ENCODE measurements at regions not wholly inside any gene's neighbourhood (a gene's known extent, or its start where the extent isn't known, plus 50 kb on each side); places are given as distances from the start of the nearest gene placed in this dataset.

DNA sequence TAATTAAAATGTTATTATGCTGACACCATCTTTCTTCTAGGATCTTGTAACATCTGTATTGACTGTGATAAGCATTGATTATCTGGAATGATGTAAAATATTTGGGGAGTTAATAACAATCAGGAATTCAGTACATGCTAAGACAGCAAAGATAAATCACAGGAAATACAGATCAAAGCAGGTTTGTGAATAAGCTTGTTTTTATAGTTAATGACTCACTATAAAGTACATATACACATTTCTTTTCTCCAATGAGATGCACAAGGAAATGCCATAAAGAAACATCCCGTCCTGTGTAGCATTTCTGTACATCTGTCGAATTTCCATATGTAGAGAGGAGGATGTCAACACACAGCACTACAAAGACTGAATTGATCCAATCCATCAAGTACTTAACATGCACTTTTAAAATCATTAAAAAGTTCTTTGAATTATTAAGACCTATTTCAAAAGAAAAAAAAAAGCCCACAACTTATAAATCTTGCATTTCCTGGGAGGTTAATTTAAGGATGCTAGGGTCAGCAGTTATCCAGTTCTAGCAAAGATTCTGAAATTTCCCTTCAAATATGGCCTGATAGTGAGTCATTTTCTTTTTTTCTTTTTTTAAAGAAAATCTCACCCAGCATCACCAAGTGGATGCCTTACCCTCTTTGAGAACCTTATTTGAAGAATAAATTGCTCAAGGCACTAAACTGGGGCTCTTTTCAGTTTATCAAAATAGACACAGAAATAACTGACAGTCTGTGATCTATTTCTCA lies 243.2 kb upstream of the NR5A2 start:
- BruUV-seq (replicated peaks) = no TSS peak
- H3K36me3 ChIP-seq (ENCODE audit: control insufficient read depth in 2 of 2, insufficient read depth in 2 of 2, low read length in 1 of 2) = no peaks in the 10 kb centered on the region
- H3K79me2 ChIP-seq (ENCODE audit: control insufficient read depth, insufficient read depth, low read length) = no peaks in the 10 kb centered on the region
- no peak overlapping the region for H2AFZ ChIP-seq (ENCODE audit: control insufficient read depth, low read depth, low read length)
- no peaks in the 10 kb centered on the region for H3K9me3 ChIP-seq (replicated peaks; ENCODE audit: control insufficient read depth, insufficient read depth, low read length)
- no peaks in the 10 kb centered on the region for H3K27me3 ChIP-seq (replicated peaks in 1 of 2; ENCODE audit: control insufficient read depth in 2 of 2, insufficient read depth in 2 of 2, low read length in 1 of 2)
- TF ChIP-seq NFIC (IDR thresholded peaks at IDR 0.05; ENCODE audit: low read depth, low read length) (no peak), TCF7 (IDR thresholded peaks at IDR 0.05; ENCODE audit: borderline replicate concordance) (no peak), JUNB (IDR thresholded peaks at IDR 0.05) (no peak), ESRRA (IDR thresholded peaks at IDR 0.05; ENCODE audit: low read length) (no peak), SP1 (IDR thresholded peaks at IDR 0.05; ENCODE audit: low read depth, low read length) (no peak), BRCA1 (IDR thresholded peaks at IDR 0.05; ENCODE audit: low read depth, low read length) (no peak), NR2C1 (IDR thresholded peaks at IDR 0.05) (no peak)
- TF ChIP-seq, protein P1, sequence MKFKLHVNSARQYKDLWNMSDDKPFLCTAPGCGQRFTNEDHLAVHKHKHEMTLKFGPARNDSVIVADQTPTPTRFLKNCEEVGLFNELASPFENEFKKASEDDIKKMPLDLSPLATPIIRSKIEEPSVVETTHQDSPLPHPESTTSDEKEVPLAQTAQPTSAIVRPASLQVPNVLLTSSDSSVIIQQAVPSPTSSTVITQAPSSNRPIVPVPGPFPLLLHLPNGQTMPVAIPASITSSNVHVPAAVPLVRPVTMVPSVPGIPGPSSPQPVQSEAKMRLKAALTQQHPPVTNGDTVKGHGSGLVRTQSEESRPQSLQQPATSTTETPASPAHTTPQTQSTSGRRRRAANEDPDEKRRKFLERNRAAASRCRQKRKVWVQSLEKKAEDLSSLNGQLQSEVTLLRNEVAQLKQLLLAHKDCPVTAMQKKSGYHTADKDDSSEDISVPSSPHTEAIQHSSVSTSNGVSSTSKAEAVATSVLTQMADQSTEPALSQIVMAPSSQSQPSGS (IDR thresholded peaks at IDR 0.05; ENCODE audit: low read length) = no peak
- TF ChIP-seq, protein P2, sequence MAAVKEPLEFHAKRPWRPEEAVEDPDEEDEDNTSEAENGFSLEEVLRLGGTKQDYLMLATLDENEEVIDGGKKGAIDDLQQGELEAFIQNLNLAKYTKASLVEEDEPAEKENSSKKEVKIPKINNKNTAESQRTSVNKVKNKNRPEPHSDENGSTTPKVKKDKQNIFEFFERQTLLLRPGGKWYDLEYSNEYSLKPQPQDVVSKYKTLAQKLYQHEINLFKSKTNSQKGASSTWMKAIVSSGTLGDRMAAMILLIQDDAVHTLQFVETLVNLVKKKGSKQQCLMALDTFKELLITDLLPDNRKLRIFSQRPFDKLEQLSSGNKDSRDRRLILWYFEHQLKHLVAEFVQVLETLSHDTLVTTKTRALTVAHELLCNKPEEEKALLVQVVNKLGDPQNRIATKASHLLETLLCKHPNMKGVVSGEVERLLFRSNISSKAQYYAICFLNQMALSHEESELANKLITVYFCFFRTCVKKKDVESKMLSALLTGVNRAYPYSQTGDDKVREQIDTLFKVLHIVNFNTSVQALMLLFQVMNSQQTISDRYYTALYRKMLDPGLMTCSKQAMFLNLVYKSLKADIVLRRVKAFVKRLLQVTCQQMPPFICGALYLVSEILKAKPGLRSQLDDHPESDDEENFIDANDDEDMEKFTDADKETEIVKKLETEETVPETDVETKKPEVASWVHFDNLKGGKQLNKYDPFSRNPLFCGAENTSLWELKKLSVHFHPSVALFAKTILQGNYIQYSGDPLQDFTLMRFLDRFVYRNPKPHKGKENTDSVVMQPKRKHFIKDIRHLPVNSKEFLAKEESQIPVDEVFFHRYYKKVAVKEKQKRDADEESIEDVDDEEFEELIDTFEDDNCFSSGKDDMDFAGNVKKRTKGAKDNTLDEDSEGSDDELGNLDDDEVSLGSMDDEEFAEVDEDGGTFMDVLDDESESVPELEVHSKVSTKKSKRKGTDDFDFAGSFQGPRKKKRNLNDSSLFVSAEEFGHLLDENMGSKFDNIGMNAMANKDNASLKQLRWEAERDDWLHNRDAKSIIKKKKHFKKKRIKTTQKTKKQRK (IDR thresholded peaks at IDR 0.05; ENCODE audit: low read depth, low read length) = no peak
- ChIA-PET SMC1A (ENCODE audit: uncharacterized antibody, unreplicated experiment) (interaction anchor here (1.1 kb wide), 1 partner anchor 10 kb away, joined by 4 read pairs; no protein-coding TSS in a partner anchor), CTCF (no interaction called here), POLR2A (no interaction called here), RAD21 (ENCODE audit: unreplicated experiment) (no interaction called here)
- DNase-seq (ENCODE audit: low read depth, low spot score) (no peak), FAIRE-seq (no peak), ATAC-seq (no peak)
- H3K9ac ChIP-seq (ENCODE audit: control insufficient read depth, insufficient read depth, low read length) = no peak overlapping the region
- no peak overlapping the region for H3K27ac ChIP-seq (ENCODE audit: control insufficient read depth, insufficient read depth)
- no peak overlapping the region for H3K4me3 ChIP-seq
- intact Hi-C loops (cut with micrococcal nuclease; ENCODE audit: unreplicated experiment) (no loop called here), in situ Hi-C loops (cut with MboI) (no loop called here)
- 7% methylated on average over 2 of the region's 2 CpGs for WGBS (ENCODE audit: insufficient coverage, insufficient replicate concordance, low lambda C conversion rate, missing lambda C conversion rate)
- H4K20me1 ChIP-seq (ENCODE audit: control insufficient read depth, insufficient read depth) = no peaks in the 10 kb centered on the region
- H3K4me2 ChIP-seq (ENCODE audit: control insufficient read depth, insufficient read depth) = no peak overlapping the region
- no peaks in the 10 kb centered on the region for H3K4me1 ChIP-seq (ENCODE audit: control insufficient read depth, insufficient read depth, low read length)
